ENCODE measurements at regions not wholly inside any gene's neighbourhood (a gene's known extent, or its start where the extent isn't known, plus 50 kb on each side); places are given as distances from the start of the nearest gene placed in this dataset.

DNA sequence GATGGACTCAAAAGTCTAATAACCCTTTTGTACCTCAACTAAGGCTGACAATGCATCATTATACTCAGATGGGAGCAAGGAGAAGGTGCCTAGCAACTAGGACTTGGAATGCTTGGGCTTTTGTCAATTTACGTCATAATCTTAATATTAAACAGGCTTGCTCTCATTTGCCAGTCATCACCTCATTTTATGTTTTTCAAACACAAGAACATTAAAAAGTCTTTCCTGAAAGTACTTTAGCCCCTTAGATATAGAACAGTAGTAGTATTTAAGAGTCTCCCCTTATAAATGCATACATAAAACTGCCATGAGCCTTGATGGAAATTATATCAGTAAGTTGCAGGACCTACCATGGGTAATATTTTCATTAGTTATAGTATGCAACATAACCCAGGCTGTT is 150.7 kb upstream of the INTU start:
- no peak overlapping the region for H3K4me2 ChIP-seq (ENCODE audit: insufficient read depth, low read length)
- DNase-seq (ENCODE audit: low read depth, low spot score) (no peak), FAIRE-seq (no peak)
- intact Hi-C loops (cut with micrococcal nuclease) (no loop called here), dilution Hi-C loops (cut with MboI; ENCODE audit: extremely low pct_ligation_motif_present, low sequenced_read_pairs) (no loop called here)
- H2AFZ ChIP-seq (ENCODE audit: low read depth, low read length) = no peak overlapping the region
- H3K79me2 ChIP-seq (ENCODE audit: control insufficient read depth, insufficient read depth, low read length) = no peaks in the 10 kb centered on the region
- H3K9me1 ChIP-seq (replicated peaks; ENCODE audit: control insufficient read depth, extremely low read depth, insufficient read depth, low read length) = no peaks in the 10 kb centered on the region
- CTCF ChIA-PET = no interaction called here
- H3K9me3 ChIP-seq (replicated peaks; ENCODE audit: control insufficient read depth, insufficient read depth, low read length) = no peaks in the 10 kb centered on the region
- no peaks in the 10 kb centered on the region for H3K4me1 ChIP-seq (ENCODE audit: control insufficient read depth, extremely low read depth, insufficient read depth, low read length)
- no peak overlapping the region for H3K9ac ChIP-seq (replicated peaks; ENCODE audit: extremely low read depth, insufficient read depth, low read length)
- no peaks in the 10 kb centered on the region for H4K20me1 ChIP-seq (replicated peaks; ENCODE audit: control insufficient read depth, extremely low read depth, insufficient read depth, low read length)
- no peak for TF ChIP-seq FOS (IDR thresholded peaks at IDR 0.05; ENCODE audit: borderline replicate concordance, insufficient read depth, low read length)
- TF ChIP-seq MYC (IDR thresholded peaks at IDR 0.05; ENCODE audit: low read depth, low read length) = no peak
- TF ChIP-seq, protein P1, sequence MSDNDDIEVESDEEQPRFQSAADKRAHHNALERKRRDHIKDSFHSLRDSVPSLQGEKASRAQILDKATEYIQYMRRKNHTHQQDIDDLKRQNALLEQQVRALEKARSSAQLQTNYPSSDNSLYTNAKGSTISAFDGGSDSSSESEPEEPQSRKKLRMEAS (IDR thresholded peaks at IDR 0.05; ENCODE audit: insufficient read depth, insufficient read length) = no peak
- TF ChIP-seq, protein P2, sequence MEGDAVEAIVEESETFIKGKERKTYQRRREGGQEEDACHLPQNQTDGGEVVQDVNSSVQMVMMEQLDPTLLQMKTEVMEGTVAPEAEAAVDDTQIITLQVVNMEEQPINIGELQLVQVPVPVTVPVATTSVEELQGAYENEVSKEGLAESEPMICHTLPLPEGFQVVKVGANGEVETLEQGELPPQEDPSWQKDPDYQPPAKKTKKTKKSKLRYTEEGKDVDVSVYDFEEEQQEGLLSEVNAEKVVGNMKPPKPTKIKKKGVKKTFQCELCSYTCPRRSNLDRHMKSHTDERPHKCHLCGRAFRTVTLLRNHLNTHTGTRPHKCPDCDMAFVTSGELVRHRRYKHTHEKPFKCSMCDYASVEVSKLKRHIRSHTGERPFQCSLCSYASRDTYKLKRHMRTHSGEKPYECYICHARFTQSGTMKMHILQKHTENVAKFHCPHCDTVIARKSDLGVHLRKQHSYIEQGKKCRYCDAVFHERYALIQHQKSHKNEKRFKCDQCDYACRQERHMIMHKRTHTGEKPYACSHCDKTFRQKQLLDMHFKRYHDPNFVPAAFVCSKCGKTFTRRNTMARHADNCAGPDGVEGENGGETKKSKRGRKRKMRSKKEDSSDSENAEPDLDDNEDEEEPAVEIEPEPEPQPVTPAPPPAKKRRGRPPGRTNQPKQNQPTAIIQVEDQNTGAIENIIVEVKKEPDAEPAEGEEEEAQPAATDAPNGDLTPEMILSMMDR (IDR thresholded peaks at IDR 0.05; ENCODE audit: extremely low read depth in 1 of 2, insufficient read depth in 1 of 2, low read depth in 1 of 2, low read length in 2 of 2) = no peak
- TF ChIP-seq JUN (IDR thresholded peaks at IDR 0.05; ENCODE audit: borderline replicate concordance, insufficient read depth, insufficient read length, low read depth) = no peak
- no peak for TF ChIP-seq GATA2 (IDR thresholded peaks at IDR 0.05; ENCODE audit: insufficient read depth, insufficient read length, low read depth, low read length)
- TF ChIP-seq POLR2AphosphoS5 (IDR thresholded peaks at IDR 0.05; ENCODE audit: insufficient read depth, low read depth, low read length) = no peak
- no peaks in the 10 kb centered on the region for H3K36me3 ChIP-seq (ENCODE audit: control insufficient read depth in 2 of 2, extremely low read depth in 1 of 2, insufficient read depth in 2 of 2, low read length in 2 of 2)
- POLR2A ChIA-PET = no interaction called here
- no peak overlapping the region for H3K4me3 ChIP-seq (replicated peaks in 1 of 3; ENCODE audit: insufficient read depth in 1 of 3, low read depth in 1 of 3, low read length in 3 of 3)
- H3K27ac ChIP-seq (ENCODE audit: insufficient read depth, low read depth, low read length) = no peak overlapping the region
- BruUV-seq (replicated peaks) = no TSS peak
- no peaks in the 10 kb centered on the region for H3K27me3 ChIP-seq (ENCODE audit: control insufficient read depth in 2 of 2, insufficient read depth in 2 of 2, low read length in 2 of 2)
